Lower lobe of right lung (tissue), 2 donors: ENCODE measurements at regions not wholly inside any gene's neighbourhood (a gene's known extent, or its start where the extent isn't known, plus 50 kb on each side); places are given as distances from the start of the nearest gene placed in this dataset.
"Not testable (repeated sequence)": the region's sequence is repeated elsewhere in the genome, so short reads cannot be mapped to it uniquely, and the experiment has no call there.

Experiments used
- ATAC-seq, 2 donors: fragments of 200-7000 bp; cut with Tn5 transposase; one replicate each; pipeline ENCODE4 v1.9.1; 2020 to 2022; ENCODE audit warnings: mild to moderate bottlenecking in 2 of 2, moderate library complexity in 2 of 2
- DNase-seq: peaks from one replicate; pipeline ENCODE4 v3.0.0-alpha.2; 2020
- H3K27ac ChIP-seq: fragments of 200-600 bp; one replicate; pipeline ENCODE4 v1.8.0; 2022
- H3K27me3 ChIP-seq: fragments of 200-600 bp; one replicate; pipeline ENCODE4 v1.8.0; 2022; ENCODE audit warnings: low read depth
- H3K36me3 ChIP-seq: fragments of 200-600 bp; one replicate; pipeline ENCODE4 v1.8.0; 2022; ENCODE audit warnings: mild to moderate bottlenecking
- H3K4me1 ChIP-seq: fragments of 200-600 bp; one replicate; pipeline ENCODE4 v1.8.0; 2022
- H3K4me3 ChIP-seq: fragments of 200-600 bp; one replicate; pipeline ENCODE4 v1.8.0; 2022; ENCODE audit warnings: mild to moderate bottlenecking
- H3K9me3 ChIP-seq: fragments of 200-600 bp; one replicate; pipeline ENCODE4 v1.8.0; 2022
- CTCF ChIP-seq: fragments of 200-600 bp; IDR thresholded peaks from one replicate; pipeline ENCODE4 v1.8.0; 2022; ENCODE audit warnings: antibody characterized with exemption, mild to moderate bottlenecking
- intact Hi-C: fragments of 100-400 bp; cut with DNase I; formaldehyde crosslinking; loops from one replicate; pipeline ENCODE4 v1.11.0; 2022
- donor health status: DM: no; HTN: yes; CAD: no; lungs with severe emphysema.

DNA sequence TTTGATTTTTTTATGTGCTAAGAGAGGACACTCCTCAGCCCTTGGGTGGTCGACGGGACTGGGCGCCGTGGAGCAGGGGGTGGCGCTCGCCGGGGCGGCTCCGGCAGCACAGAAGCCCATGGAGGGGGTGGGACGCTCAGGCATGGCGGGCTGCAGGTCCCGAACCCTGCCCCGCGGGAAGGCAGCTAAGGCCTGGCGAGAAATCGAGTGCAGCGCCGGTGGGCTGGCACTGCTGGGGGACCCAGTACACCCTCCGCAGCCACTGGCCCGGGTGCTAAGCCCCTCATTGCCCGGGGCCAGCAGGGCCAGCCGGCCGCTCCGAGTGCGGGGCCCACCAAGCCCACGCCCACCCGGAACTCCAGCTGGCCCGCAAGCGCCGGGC is 669.7 kb upstream of the CTNND2 start:
- H3K36me3 ChIP-seq, H3K4me1 ChIP-seq, H3K4me3 ChIP-seq, H3K27me3 ChIP-seq, H3K9me3 ChIP-seq, ATAC-seq, DNase-seq, intact Hi-C loops, H3K27ac ChIP-seq: not testable (repeated sequence)

DNA sequence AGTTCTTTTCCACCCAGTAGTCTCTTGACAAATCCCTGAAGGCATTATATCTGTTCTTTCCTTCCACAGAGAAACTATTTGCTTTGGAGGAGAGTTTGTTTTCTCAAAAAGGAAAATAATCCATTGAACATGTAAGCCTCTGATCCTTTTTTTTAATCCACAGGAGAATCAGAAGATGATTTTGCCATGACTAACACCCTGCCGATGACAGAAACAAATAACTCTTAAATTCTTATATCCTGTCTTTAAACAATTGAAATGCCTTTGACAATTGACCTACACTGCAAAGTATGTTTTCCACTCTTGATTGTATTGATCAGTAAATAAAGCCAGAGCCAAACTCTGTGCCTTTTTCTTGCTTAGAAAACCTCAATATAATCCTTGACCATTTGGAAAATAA is 666.4 kb upstream of the CTNND2 start:
- TF ChIP-seq CTCF: no peak

GRCh38 chr5:12566441-12566840 is 662.2 kb upstream of the CTNND2 start:
- H3K36me3 ChIP-seq: no peaks in the 10 kb centered on the region
- no peak overlapping the region for H3K4me3 ChIP-seq
- H3K9me3 ChIP-seq: no peaks in the 10 kb centered on the region
- H3K27ac ChIP-seq: no peak overlapping the region
- no peaks in the 10 kb centered on the region for H3K27me3 ChIP-seq
- no peak for ATAC-seq
- no peak for DNase-seq
- intact Hi-C loops: no loop called here
- TF ChIP-seq CTCF: no peak
- no peaks in the 10 kb centered on the region for H3K4me1 ChIP-seq

More for the DNA sequence above, 666.4 kb upstream of the CTNND2 start:
- intact Hi-C loops: no loop called here
- Histone ChIP-seq H3K27ac (no peak overlapping the region), H3K4me1 (no peaks in the 10 kb centered on the region), H3K9me3 (peaks cover 2% of the 10 kb centered on the region), H3K27me3 (no peaks in the 10 kb centered on the region), H3K36me3 (no peaks in the 10 kb centered on the region), H3K4me3 (no peak overlapping the region)
- no peak for DNase-seq
- ATAC-seq: no peak

- intact Hi-C loops: no loop called here
- no peak for TF ChIP-seq CTCF
- Histone ChIP-seq H3K36me3 (no peaks in the 10 kb centered on the region), H3K4me3 (no peak overlapping the region), H3K4me1 (no peaks in the 10 kb centered on the region), H3K27me3 (no peaks in the 10 kb centered on the region), H3K9me3 (no peaks in the 10 kb centered on the region), H3K27ac (no peak overlapping the region)
- DNase-seq (no peak), ATAC-seq (no peak)
These were observed 652.8 kb upstream of the CTNND2 start for GRCh38 chr5:12557012-12557411.

DNA sequence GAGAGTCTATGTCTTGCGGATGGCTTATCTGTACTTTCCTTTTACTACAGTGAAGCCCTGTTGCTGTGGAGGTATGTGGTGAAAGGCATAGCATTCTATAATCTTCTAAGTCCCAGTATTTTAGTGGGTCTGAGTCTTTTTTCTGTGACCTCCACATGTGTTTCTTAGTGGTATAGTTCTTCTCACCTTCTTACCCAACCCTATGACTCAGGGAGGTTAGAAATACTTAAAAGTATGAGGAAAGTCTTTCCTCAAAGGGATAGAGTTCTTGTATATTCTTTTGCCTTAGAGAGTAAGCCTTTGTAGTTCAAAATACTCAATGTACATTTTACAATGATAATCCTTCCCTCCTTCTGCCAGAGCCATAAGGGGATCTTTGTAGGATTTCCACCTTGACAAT is 621.9 kb upstream of the CTNND2 start:
- no peak for TF ChIP-seq CTCF
- intact Hi-C loops: no loop called here
- H3K36me3 ChIP-seq: no peaks in the 10 kb centered on the region
- no peak overlapping the region for H3K27ac ChIP-seq
- H3K4me3 ChIP-seq: no peak overlapping the region
- ATAC-seq (no peak), DNase-seq (no peak)
- H3K9me3 ChIP-seq: no peaks in the 10 kb centered on the region
- H3K27me3 ChIP-seq: no peaks in the 10 kb centered on the region
- H3K4me1 ChIP-seq: no peaks in the 10 kb centered on the region

DNA sequence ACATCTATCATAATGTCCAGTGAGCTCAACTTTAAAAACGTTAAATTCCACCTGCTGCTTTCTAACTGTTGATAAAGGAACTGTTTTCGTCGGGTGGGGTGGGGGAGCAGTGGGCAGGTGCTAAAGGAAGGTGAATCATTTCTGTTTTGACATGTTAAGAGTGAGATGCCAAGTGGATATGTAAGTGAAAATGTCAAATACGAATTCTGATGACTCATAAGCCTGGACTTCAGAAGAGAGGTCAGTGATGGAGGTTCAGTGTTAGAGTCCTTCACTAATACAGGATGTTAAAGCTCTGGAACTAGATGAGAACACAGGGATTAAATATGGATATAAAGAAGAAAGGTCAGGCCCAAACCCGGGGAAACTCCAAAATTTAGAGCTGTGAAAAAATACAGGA is 617.9 kb upstream of the CTNND2 start:
- intact Hi-C loops: no loop called here
- no peaks in the 10 kb centered on the region for H3K4me1 ChIP-seq
- TF ChIP-seq CTCF: no peak
- DNase-seq (no peak), ATAC-seq (no peak)
- no peaks in the 10 kb centered on the region for H3K27me3 ChIP-seq
- no peak overlapping the region for H3K27ac ChIP-seq
- no peaks in the 10 kb centered on the region for H3K36me3 ChIP-seq
- H3K9me3 ChIP-seq: no peaks in the 10 kb centered on the region
- no peak overlapping the region for H3K4me3 ChIP-seq

DNA sequence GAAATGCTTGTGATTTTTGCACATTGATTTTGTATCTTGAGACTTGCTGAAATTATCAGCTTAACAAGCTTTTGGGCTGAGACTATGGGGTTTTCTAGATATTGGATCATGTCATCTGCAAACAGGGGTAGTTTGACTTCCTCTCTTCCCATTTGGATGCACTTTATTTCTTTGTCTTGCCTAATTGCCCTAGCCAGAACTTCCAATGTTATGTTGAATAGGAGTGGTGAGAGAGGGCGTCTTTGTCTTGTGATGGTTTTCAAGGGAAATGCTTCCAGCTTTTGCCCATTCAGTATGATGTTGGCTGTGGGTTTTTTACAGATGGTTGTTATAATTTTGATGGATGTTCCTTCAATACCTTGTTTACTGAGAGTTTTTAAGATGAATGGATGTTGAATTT is 600.7 kb upstream of the CTNND2 start:
- H3K27me3 ChIP-seq, H3K36me3 ChIP-seq, H3K4me3 ChIP-seq, DNase-seq, intact Hi-C loops, ATAC-seq, H3K27ac ChIP-seq, H3K4me1 ChIP-seq: not testable (repeated sequence)
- peaks cover 11% of the 10 kb centered on the region for H3K9me3 ChIP-seq
